HT1080 (cell line): ENCODE measurements at regions not wholly inside any gene's neighbourhood (a gene's known extent, or its start where the extent isn't known, plus 50 kb on each side); places are given as distances from the start of the nearest gene placed in this dataset.

ENCODE experiments used
- DNase-seq: peaks from one replicate; pipeline ENCODE4 v3.0.0-alpha.2; 2015; ENCODE audit warnings: low read depth

GRCh38 chr2:42938671-42939370, 146.4 kb upstream of the HAAO start:
- DNase-seq, result no peak

- DNase-seq, result no peak
These were observed 144.9 kb upstream of the HAAO start for GRCh38 chr2:42937171-42937875.

- DNase-seq, result no peak
These were observed 143.6 kb upstream of the HAAO start for GRCh38 chr2:42935692-42936671.

- no peak for DNase-seq
These were observed 142.3 kb upstream of the HAAO start for GRCh38 chr2:42934580-42935186.

GRCh38 chr2:42933824-42934254, 141.5 kb upstream of the HAAO start:
- DNase-seq, result no peak

GRCh38 chr2:42932271-42933151, 140.1 kb upstream of the HAAO start:
- no peak for DNase-seq

- no peak for DNase-seq
These were observed 139.4 kb upstream of the HAAO start for GRCh38 chr2:42931818-42932195.

- DNase-seq, result no peak
These were observed 138.9 kb upstream of the HAAO start for GRCh38 chr2:42931146-42931817.

GRCh38 chr2:42930025-42930581, 137.7 kb upstream of the HAAO start:
- DNase-seq, result no peak

GRCh38 chr2:42929546-42930024, 137.2 kb upstream of the HAAO start:
- DNase-seq, result no peak

GRCh38 chr2:42928692-42929545, 136.5 kb upstream of the HAAO start:
- no peak for DNase-seq

- DNase-seq, result no peak
These were observed 135.8 kb upstream of the HAAO start for GRCh38 chr2:42928161-42928691.

GRCh38 chr2:42927334-42928160, 135.2 kb upstream of the HAAO start:
- DNase-seq, result no peak

- no peak for DNase-seq
These were observed 134.3 kb upstream of the HAAO start for GRCh38 chr2:42926434-42927333.

GRCh38 chr2:42925742-42926433, 133.5 kb upstream of the HAAO start:
- DNase-seq, result no peak
